Peyer's patch (tissue), 4 donors: ENCODE measurements at regions not wholly inside any gene's neighbourhood (a gene's known extent, or its start where the extent isn't known, plus 50 kb on each side); places are given as distances from the start of the nearest gene placed in this dataset.

Experiments used
- DNase-seq, 3 donors: peaks; one replicate each; pipeline ENCODE4 v3.0.0-alpha.2; 2017 to 2019
- H3K27ac ChIP-seq, 4 donors: fragments of 200-600 bp; sonication (generic); one replicate each; pipeline ENCODE4 v1.5.1; 2016 to 2019
- H3K27me3 ChIP-seq, 2 donors: fragments of 200-600 bp; sonication (generic); one replicate each; pipeline ENCODE4 v1.5.1; 2019
- H3K36me3 ChIP-seq, 3 donors: fragments of 200-600 bp; sonication (generic); one replicate each; pipeline ENCODE4 v1.5.1; 2016 to 2019
- H3K4me1 ChIP-seq, 4 donors: fragments of 200-600 bp; sonication (generic); one replicate each; pipeline ENCODE4 v1.5.1; 2016 to 2019
- H3K4me3 ChIP-seq, 4 donors: fragments of 200-600 bp; sonication (generic); 1 replicate in 3 of 4; 2 replicates in 1 of 4; pipeline ENCODE4 v1.5.1; 2016 to 2019; ENCODE audit warnings: mild to moderate bottlenecking in 1 of 4
- H3K9me3 ChIP-seq, 4 donors: fragments of 200-600 bp; sonication (generic); one replicate each; pipeline ENCODE4 v1.5.1; 2016 to 2019; ENCODE audit warnings: mild to moderate bottlenecking in 1 of 4
- POLR2A ChIP-seq, 2 donors: fragments of 450-650 bp; IDR thresholded peaks; one replicate each; pipeline ENCODE4 v1.5.1; 2017; ENCODE audit warnings: antibody characterized with exemption in 2 of 2, mild to moderate bottlenecking in 2 of 2, moderate library complexity in 2 of 2
- TF ChIP-seq, protein P1 (sequence below), 6 experiments: fragments of 450-650 bp in 4 of 6; fragments of 200-600 bp in 2 of 6; sonication (generic) in 1 of 6; IDR thresholded peaks; one replicate each; pipeline ENCODE4 v1.5.1; 2017 to 2019; ENCODE audit warnings: antibody characterized with exemption in 6 of 6, mild to moderate bottlenecking in 3 of 6, moderate library complexity in 1 of 6

DNA sequence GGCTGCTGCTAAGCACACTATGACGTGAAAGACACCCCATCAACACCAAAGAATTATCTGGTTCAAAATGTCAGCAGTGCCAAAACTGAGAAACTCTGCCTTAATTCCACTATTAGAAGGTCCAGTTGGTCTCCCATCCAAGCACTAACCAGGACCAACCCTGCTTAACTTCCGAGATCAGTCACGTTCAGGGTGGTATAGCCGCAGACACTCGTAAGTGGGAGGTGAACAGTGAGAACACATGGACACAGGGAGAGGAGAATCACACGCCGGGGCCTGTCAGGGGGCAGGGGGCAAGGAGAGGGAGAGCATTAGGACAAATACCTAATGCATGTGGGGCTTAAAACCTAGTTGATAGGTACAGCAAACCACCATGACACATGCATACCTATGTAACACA is 83.4 kb downstream of the C13orf42 start:
- Histone ChIP-seq H3K9me3 (no peaks in the 10 kb centered on the region), H3K27ac (no peak overlapping the region), H3K4me3 (no peak overlapping the region), H3K4me1 (no peaks in the 10 kb centered on the region), H3K36me3 (no peaks in the 10 kb centered on the region), H3K27me3 (no peaks in the 10 kb centered on the region)
- TF ChIP-seq, protein P1, sequence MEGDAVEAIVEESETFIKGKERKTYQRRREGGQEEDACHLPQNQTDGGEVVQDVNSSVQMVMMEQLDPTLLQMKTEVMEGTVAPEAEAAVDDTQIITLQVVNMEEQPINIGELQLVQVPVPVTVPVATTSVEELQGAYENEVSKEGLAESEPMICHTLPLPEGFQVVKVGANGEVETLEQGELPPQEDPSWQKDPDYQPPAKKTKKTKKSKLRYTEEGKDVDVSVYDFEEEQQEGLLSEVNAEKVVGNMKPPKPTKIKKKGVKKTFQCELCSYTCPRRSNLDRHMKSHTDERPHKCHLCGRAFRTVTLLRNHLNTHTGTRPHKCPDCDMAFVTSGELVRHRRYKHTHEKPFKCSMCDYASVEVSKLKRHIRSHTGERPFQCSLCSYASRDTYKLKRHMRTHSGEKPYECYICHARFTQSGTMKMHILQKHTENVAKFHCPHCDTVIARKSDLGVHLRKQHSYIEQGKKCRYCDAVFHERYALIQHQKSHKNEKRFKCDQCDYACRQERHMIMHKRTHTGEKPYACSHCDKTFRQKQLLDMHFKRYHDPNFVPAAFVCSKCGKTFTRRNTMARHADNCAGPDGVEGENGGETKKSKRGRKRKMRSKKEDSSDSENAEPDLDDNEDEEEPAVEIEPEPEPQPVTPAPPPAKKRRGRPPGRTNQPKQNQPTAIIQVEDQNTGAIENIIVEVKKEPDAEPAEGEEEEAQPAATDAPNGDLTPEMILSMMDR (IDR thresholded peaks at IDR 0.05), result no peak
- no peak for TF ChIP-seq POLR2A (IDR thresholded peaks at IDR 0.05)
- no peak for DNase-seq

DNA sequence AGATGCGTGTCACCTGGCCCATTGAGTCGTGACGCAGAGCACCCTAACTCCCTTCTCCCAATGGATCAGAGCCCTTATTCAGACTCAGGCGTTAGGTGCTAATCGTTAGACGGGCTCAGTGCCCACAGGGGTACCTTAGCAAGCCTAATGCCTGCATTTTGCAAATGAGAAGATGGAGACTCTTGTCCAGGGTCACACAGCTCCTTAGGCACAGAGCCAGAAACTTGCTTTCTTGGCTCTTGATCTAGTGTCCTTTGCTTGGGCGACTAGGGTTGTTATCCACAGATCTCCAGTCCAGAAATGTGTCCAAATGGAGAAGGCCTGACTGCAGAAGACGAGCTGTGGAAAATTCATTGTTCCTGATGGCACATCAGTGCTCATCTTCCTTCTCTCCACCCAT is 85.1 kb downstream of the C13orf42 start:
- Histone ChIP-seq H3K4me3 (no peak overlapping the region), H3K9me3 (no peaks in the 10 kb centered on the region), H3K27ac (no peak overlapping the region), H3K4me1 (no peaks in the 10 kb centered on the region), H3K27me3 (no peaks in the 10 kb centered on the region), H3K36me3 (no peaks in the 10 kb centered on the region)
- TF ChIP-seq POLR2A (IDR thresholded peaks at IDR 0.05), result no peak
- TF ChIP-seq, protein P1 (IDR thresholded peaks at IDR 0.05), result no peak
- no peak for DNase-seq

- H3K36me3 ChIP-seq, result no peaks in the 10 kb centered on the region
- DNase-seq, result no peak
- TF ChIP-seq, protein P1 (IDR thresholded peaks at IDR 0.05), result no peak
- no peak for TF ChIP-seq POLR2A (IDR thresholded peaks at IDR 0.05)
- H3K9me3 ChIP-seq, result no peaks in the 10 kb centered on the region
- no peaks in the 10 kb centered on the region for H3K4me1 ChIP-seq
- no peak overlapping the region for H3K27ac ChIP-seq
- H3K27me3 ChIP-seq, result no peaks in the 10 kb centered on the region
- no peak overlapping the region for H3K4me3 ChIP-seq
These were observed 85.7 kb downstream of the C13orf42 start for GRCh38 chr13:51025245-51025905.

DNA sequence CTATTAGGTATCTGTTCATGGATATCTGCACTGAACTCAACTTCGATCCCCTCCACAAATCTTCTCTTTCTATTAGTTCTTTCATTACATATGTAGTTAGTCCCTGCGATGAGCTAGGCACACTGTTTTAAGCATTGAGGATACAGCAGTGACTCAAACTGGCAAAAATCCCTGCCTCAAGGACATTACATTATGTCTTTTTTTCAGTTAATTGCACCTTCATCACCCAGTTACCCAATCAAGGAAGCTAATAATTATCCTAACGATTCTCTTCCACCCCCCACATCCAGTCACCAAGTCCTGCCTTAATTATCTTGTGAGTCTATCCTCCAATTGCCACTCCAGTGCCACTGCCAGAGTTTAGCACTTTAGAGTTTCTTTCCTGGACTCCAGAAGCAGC is 89.3 kb downstream of the C13orf42 start:
- no peaks in the 10 kb centered on the region for H3K27me3 ChIP-seq
- no peak overlapping the region for H3K4me3 ChIP-seq
- TF ChIP-seq, protein P1 (IDR thresholded peaks at IDR 0.05), result no peak
- TF ChIP-seq POLR2A (IDR thresholded peaks at IDR 0.05), result no peak
- no peak for DNase-seq
- H3K4me1 ChIP-seq, result no peaks in the 10 kb centered on the region
- H3K9me3 ChIP-seq, result no peaks in the 10 kb centered on the region
- H3K27ac ChIP-seq, result no peak overlapping the region
- H3K36me3 ChIP-seq, result no peaks in the 10 kb centered on the region

DNA sequence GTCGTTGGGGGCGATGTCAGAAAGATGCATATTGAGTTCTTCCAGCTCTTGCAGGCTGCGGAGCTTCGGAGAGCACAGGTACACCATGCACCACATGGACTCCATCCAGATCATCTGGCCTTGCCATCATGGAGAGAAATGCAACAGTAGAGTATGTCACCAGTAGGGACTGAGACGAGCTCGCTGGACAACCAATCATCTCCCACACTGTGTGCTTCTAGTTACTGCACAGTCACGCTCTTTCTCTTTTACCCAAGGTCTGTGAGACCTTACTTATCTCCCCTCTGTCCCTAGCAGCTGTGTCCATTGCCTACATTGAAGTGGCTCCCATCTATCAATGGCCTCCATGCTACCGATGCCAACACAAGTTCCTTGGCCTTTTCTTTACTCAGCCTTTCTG is 90.5 kb downstream of the C13orf42 start:
- Histone ChIP-seq H3K4me1 (no peaks in the 10 kb centered on the region), H3K27me3 (no peaks in the 10 kb centered on the region), H3K4me3 (no peak overlapping the region), H3K9me3 (no peaks in the 10 kb centered on the region), H3K36me3 (no peaks in the 10 kb centered on the region), H3K27ac (no peak overlapping the region)
- no peak for DNase-seq
- TF ChIP-seq, protein P1 (IDR thresholded peaks at IDR 0.05), result no peak
- no peak for TF ChIP-seq POLR2A (IDR thresholded peaks at IDR 0.05)

DNA sequence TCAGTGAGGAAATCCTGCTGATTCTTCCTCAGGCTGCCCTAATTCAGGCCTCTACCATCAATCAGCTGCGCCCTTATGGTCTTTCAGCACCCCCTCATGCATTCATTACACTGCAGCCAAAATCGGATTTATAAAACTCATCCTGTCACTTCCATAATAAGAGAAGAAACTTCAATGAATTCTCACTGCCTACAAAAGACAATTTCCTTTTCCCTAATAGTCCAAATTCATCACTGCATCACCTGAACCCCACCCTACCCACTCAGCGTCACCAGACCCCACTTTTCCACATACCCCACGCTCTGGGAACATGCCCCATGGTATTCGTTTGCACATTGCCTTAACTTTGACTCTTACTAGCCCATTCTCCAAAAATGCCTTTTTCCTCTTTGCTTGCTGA is 92.0 kb downstream of the C13orf42 start:
- no peak overlapping the region for H3K4me3 ChIP-seq
- H3K9me3 ChIP-seq, result no peaks in the 10 kb centered on the region
- H3K4me1 ChIP-seq, result no peaks in the 10 kb centered on the region
- H3K27ac ChIP-seq, result no peak overlapping the region
- no peaks in the 10 kb centered on the region for H3K36me3 ChIP-seq
- TF ChIP-seq, protein P1 (IDR thresholded peaks at IDR 0.05), result no peak
- TF ChIP-seq POLR2A (IDR thresholded peaks at IDR 0.05), result no peak
- DNase-seq, result no peak
- no peaks in the 10 kb centered on the region for H3K27me3 ChIP-seq
